ENCODE measurements at regions not wholly inside any gene's neighbourhood (a gene's known extent, or its start where the extent isn't known, plus 50 kb on each side); places are given as distances from the start of the nearest gene placed in this dataset.

DNA sequence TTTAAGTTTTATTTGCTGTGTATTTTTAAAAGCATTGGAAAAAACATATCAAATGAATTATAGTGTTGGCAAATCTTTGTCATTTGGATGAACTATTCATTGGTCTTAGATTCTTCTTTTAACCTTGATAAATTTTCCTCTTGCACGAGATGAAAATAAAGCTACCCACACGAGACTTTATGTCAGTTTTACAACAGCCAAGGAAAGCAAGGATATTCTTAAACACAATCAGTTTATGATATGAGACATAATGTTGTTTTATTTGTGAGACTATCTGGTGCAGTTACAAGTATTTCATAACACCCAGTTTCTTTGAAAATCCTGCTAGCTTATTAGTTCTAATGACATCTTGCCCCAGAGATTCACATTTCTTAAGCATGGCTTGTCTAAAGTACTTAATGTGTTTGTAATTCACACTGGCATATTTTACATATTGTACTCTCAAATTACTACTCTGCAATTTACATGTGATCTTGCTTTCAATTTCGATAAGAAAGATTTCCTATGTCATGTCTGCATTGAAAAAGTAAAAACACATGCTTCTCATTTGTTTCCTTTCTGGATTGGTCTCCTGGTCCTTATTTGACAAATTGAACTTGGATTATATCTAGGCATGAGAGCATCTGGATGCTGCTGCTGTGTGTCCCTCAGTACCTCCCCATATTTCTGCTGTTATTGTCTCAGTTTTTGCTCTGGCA, 955.5 kb upstream of the PCDH9 start:
- no peak for DNase-seq
- no peaks in the 10 kb centered on the region for H3K27me3 ChIP-seq
- peaks cover 5% of the 10 kb centered on the region for H3K4me1 ChIP-seq
- H3K9me3 ChIP-seq = no peaks in the 10 kb centered on the region
- TF ChIP-seq, protein P1, sequence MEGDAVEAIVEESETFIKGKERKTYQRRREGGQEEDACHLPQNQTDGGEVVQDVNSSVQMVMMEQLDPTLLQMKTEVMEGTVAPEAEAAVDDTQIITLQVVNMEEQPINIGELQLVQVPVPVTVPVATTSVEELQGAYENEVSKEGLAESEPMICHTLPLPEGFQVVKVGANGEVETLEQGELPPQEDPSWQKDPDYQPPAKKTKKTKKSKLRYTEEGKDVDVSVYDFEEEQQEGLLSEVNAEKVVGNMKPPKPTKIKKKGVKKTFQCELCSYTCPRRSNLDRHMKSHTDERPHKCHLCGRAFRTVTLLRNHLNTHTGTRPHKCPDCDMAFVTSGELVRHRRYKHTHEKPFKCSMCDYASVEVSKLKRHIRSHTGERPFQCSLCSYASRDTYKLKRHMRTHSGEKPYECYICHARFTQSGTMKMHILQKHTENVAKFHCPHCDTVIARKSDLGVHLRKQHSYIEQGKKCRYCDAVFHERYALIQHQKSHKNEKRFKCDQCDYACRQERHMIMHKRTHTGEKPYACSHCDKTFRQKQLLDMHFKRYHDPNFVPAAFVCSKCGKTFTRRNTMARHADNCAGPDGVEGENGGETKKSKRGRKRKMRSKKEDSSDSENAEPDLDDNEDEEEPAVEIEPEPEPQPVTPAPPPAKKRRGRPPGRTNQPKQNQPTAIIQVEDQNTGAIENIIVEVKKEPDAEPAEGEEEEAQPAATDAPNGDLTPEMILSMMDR (IDR thresholded peaks at IDR 0.05; ENCODE audit: low read depth, low read length) = no peak
- no peak overlapping the region for H3K4me3 ChIP-seq (ENCODE audit: low read depth, low read length)
- H3K36me3 ChIP-seq = no peaks in the 10 kb centered on the region

DNA sequence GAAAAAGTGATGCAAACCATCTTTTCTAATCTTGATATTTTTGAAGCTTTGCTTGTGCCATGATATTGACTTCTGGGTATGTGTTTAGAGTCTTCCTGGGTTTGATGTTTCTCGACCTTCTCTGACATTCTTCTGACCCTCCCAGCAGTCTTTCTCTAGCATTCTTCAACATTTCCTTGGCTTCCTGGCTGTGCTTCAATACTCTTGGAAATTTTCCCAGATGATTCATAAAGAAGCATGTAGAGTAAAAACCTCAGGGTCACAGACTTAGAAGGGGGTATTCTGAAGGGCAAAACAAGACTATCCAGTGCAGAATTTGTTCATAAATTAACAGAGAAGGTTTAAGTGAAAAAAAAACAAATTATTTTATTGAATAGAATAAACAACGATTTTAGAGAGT, 946.3 kb upstream of the PCDH9 start:
- Histone ChIP-seq H3K36me3 (no peaks in the 10 kb centered on the region), H3K27me3 (no peaks in the 10 kb centered on the region), H3K4me3 (ENCODE audit: low read depth, low read length) (no peak overlapping the region), H3K9me3 (no peaks in the 10 kb centered on the region), H3K4me1 (no peaks in the 10 kb centered on the region)
- DNase-seq = no peak
- TF ChIP-seq, protein P1 (IDR thresholded peaks at IDR 0.05; ENCODE audit: low read depth, low read length) = no peak

DNA sequence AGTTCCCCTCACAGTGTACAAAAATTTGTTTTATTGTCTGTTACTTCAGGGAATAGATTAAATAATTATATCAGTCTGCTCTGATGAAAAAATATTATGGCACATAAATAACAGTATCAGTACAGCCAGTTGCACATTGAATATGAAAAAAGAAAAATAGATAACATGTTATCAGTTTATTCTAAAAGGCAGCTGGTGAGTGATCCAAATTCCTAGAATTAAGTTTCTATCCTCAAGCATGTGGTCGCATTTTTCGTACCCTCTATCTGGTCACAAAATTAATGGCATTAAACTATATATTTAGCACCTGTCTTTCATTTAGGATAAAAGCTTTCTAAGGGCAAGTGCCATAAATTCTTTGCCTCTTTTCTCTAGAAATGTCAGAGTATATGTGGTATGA, 944.8 kb upstream of the PCDH9 start:
- H3K27me3 ChIP-seq = no peaks in the 10 kb centered on the region
- H3K4me3 ChIP-seq (ENCODE audit: low read depth, low read length) = no peak overlapping the region
- H3K9me3 ChIP-seq = no peaks in the 10 kb centered on the region
- DNase-seq = no peak
- H3K4me1 ChIP-seq = no peaks in the 10 kb centered on the region
- TF ChIP-seq, protein P1 (IDR thresholded peaks at IDR 0.05; ENCODE audit: low read depth, low read length) = no peak
- H3K36me3 ChIP-seq = no peaks in the 10 kb centered on the region

DNA sequence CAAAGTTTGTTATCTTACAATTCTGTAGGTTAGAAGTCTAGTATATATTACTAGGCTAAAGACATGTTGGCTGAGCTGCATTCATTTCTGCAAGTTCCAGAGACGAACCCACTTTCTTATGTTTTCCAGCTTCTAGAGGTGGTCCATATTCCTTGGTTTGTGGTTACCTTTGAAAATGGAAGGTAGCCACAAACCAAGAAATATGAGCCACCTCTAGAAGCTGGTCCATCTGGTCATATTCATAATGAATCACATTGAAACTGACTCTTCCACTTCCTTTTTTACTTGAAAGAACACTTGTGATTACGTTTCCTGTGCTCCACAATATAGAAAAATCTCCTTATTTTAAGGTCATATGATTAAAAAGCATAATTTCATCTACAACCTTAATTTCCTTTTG, 943.0 kb upstream of the PCDH9 start:
- no peak for DNase-seq
- Histone ChIP-seq H3K4me3 (ENCODE audit: low read depth, low read length) (no peak overlapping the region), H3K4me1 (no peaks in the 10 kb centered on the region), H3K36me3 (no peaks in the 10 kb centered on the region), H3K9me3 (no peaks in the 10 kb centered on the region), H3K27me3 (no peaks in the 10 kb centered on the region)
- TF ChIP-seq, protein P1 (IDR thresholded peaks at IDR 0.05; ENCODE audit: low read depth, low read length) = no peak

DNA sequence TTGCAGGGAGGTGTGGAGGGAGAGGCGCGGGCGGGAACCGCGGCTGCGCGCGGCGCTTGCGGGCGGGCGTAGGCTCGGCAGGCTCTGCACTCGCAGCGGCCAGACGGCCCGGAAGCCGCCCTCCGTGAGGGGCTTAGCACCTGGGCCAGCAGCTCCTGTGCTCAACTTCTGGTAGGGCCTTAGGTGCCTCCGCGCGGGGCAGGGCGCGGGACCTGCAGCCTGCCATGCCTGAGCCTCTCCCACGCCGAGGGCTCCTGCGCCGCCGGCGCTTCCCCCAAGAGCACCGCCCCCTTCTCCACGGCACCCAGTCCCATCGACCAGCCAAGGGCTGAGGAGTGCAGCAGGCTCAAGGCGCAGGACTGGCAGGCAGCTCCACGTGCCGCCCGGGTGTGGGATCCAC, 940.8 kb upstream of the PCDH9 start:
- DNase-seq = no peak
- H3K4me1 ChIP-seq = no peaks in the 10 kb centered on the region
- no peaks in the 10 kb centered on the region for H3K36me3 ChIP-seq
- no peaks in the 10 kb centered on the region for H3K9me3 ChIP-seq
- TF ChIP-seq, protein P1 (IDR thresholded peaks at IDR 0.05; ENCODE audit: low read depth, low read length) = no peak
- no peak overlapping the region for H3K4me3 ChIP-seq (ENCODE audit: low read depth, low read length)
- H3K27me3 ChIP-seq = no peaks in the 10 kb centered on the region

DNA sequence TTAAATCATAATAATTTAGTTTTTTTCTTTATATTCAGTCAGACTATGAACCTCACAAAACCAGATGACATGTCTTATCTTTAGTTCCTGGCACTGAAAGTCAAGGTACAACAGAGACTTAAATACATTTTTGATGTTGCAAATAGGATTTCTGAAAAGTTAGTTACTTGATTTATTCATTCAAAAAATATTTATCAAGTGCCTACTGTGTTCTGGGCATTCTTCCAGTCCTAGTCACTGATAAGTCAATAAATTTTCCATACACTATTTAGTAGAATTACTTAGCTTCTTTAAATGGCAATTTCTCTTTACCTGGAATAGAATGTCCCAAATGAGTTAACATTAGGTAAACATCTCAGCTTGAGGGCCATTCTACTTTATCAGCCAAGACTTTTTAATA, 938.3 kb upstream of the PCDH9 start:
- TF ChIP-seq, protein P1 (IDR thresholded peaks at IDR 0.05; ENCODE audit: low read depth, low read length) = no peak
- DNase-seq = no peak

More for the DNA sequence above, 938.3 kb upstream of the PCDH9 start:
- Histone ChIP-seq H3K36me3 (no peaks in the 10 kb centered on the region), H3K4me3 (ENCODE audit: low read depth, low read length) (no peak overlapping the region), H3K9me3 (no peaks in the 10 kb centered on the region), H3K4me1 (no peaks in the 10 kb centered on the region), H3K27me3 (no peaks in the 10 kb centered on the region)
